ENCODE measurements at regions not wholly inside any gene's neighbourhood (a gene's known extent, or its start where the extent isn't known, plus 50 kb on each side); places are given as distances from the start of the nearest gene placed in this dataset.
"Not testable (repeated sequence)": the region's sequence is repeated elsewhere in the genome, so short reads cannot be mapped to it uniquely, and the experiment has no call there.

GRCh38 chr3:140883428-140884040 lies 58.1 kb upstream of the SLC25A36 start:
- DNase-seq (ENCODE audit: insufficient read length) (no peak), FAIRE-seq (no peak)
- no peak for TF ChIP-seq TAF1 (IDR thresholded peaks at IDR 0.05; ENCODE audit: borderline replicate concordance, low read depth, low read length)
- TF ChIP-seq POLR2AphosphoS5 (IDR thresholded peaks at IDR 0.05; ENCODE audit: low read depth, low read length): no peak
- TF ChIP-seq POLR2A (IDR thresholded peaks at IDR 0.05; ENCODE audit: low read depth, low read length): no peak

- not testable (repeated sequence) for FAIRE-seq; DNase-seq (ENCODE audit: insufficient read length)
These were observed 55.9 kb upstream of the SLC25A36 start for GRCh38 chr3:140885697-140886096.
